ENCODE measurements at regions not wholly inside any gene's neighbourhood (a gene's known extent, or its start where the extent isn't known, plus 50 kb on each side); places are given as distances from the start of the nearest gene placed in this dataset.

DNA sequence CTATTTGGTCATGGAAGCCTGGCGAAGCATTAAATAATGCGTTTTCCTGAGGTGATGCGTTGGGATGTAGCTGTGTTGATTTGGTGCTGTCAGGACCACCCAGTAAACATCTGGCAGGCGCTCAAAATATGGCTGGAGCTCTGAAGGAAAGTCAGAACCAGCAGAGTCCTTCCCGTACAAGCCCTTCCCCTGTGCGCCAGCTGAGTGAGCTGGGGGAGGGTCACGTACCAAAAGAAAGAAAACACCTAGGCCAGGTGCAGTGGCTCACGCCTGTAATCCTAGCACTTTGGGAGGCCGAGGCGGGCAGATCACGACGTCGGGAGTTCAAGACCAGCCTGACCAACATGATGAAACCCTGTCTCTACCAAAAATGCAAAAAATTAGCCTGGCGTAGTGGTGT lies 55.6 kb upstream of the CECR2 start:
- H4K8ac ChIP-seq (ENCODE audit: extremely low read depth, insufficient read depth, low read length), result no peak overlapping the region
- no peak overlapping the region for H3K4ac ChIP-seq (replicated peaks; ENCODE audit: insufficient read length, low read depth, low read length)
- H3K79me1 ChIP-seq (ENCODE audit: low read depth, low read length), result no peaks in the 10 kb centered on the region
- H3K23me2 ChIP-seq (ENCODE audit: low read depth, low read length), result 0 out of 2 replicates have a peak, but pooled peaks cover 2% of the 10 kb centered on the region
- no peak overlapping the region for H2BK5ac ChIP-seq (ENCODE audit: low read depth, low read length)
- no peak overlapping the region for H3K4me3 ChIP-seq (ENCODE audit: extremely low read depth in 1 of 4, insufficient read depth in 2 of 4, low read depth in 3 of 4, low read length in 4 of 4)
- no peaks in the 10 kb centered on the region for H3K36me3 ChIP-seq (ENCODE audit: control insufficient read depth in 2 of 4, insufficient read depth in 4 of 4, low read length in 3 of 4)
- no peak overlapping the region for H3K23ac ChIP-seq (ENCODE audit: insufficient read length)
- no peak overlapping the region for H4K5ac ChIP-seq (ENCODE audit: insufficient read length, low read depth, low read length)
- H3K9ac ChIP-seq (replicated peaks in 1 of 4; ENCODE audit: extremely low read depth in 1 of 4, low read depth in 3 of 4, low read length in 3 of 4), result no peak overlapping the region
- no peak for FAIRE-seq
- ChIA-PET CTCF (ENCODE audit: partially characterized antibody) (interaction anchor here (0.6 to 2.8 kb wide), 4 partner anchors 41 to 250 kb away, joined by 3 to 8 read pairs (median 4); partner anchors contain the start of gene SLC25A18), POLR2A (ENCODE audit: partially characterized antibody) (no interaction called here)
- H3K27me3 ChIP-seq (replicated peaks in 1 of 4; ENCODE audit: control insufficient read depth in 3 of 4, extremely low read depth in 1 of 4, insufficient read depth in 3 of 4, low read length in 3 of 4), result no peaks in the 10 kb centered on the region
- H3K27ac ChIP-seq (ENCODE audit: low read depth, low read length), result no peak overlapping the region
- no peak overlapping the region for H4K91ac ChIP-seq (replicated peaks; ENCODE audit: insufficient read length, low read length)
- no peak overlapping the region for H3K18ac ChIP-seq (ENCODE audit: extremely low read depth, low read length)
- no peak for DNase-seq (ENCODE audit: low read depth in 1 of 2, low spot score in 2 of 2)
- no peak overlapping the region for H3K4me2 ChIP-seq (ENCODE audit: insufficient read depth in 1 of 2, low read depth in 2 of 2, low read length in 2 of 2)
- no peaks in the 10 kb centered on the region for H4K20me1 ChIP-seq (replicated peaks in 1 of 2; ENCODE audit: control insufficient read depth in 1 of 2, insufficient read depth in 2 of 2, low read length in 2 of 2)
- no peak overlapping the region for H3K56ac ChIP-seq (replicated peaks; ENCODE audit: insufficient read length, low read depth, low read length)
- no peaks in the 10 kb centered on the region for H3K79me2 ChIP-seq (ENCODE audit: control insufficient read depth in 1 of 2, insufficient read depth in 2 of 2, low read length in 2 of 2)
- H3K4me1 ChIP-seq (replicated peaks in 1 of 4; ENCODE audit: control insufficient read depth in 3 of 4, insufficient read depth in 4 of 4, low read length in 3 of 4), result no peaks in the 10 kb centered on the region
- no peak overlapping the region for H2BK15ac ChIP-seq (ENCODE audit: low read length)
- H3K9me3 ChIP-seq (ENCODE audit: insufficient read depth in 2 of 2, low read depth in 1 of 2, low read length in 1 of 2), result no peaks in the 10 kb centered on the region
- TF ChIP-seq EP300 (IDR thresholded peaks at IDR 0.05; ENCODE audit: borderline replicate concordance in 1 of 2, low read depth in 2 of 2, low read length in 2 of 2), result no peak
- no peak overlapping the region for H3K14ac ChIP-seq (ENCODE audit: insufficient read length)
- H2BK12ac ChIP-seq (ENCODE audit: low read depth, low read length), result 0 out of 2 replicates have a peak overlapping the region, but pooled peaks have one; percentile 23
- H2AK5ac ChIP-seq (ENCODE audit: low read depth, low read length), result no peak overlapping the region
- WGBS, 2 experiments (ENCODE audit: extremely low coverage in 1 of 2, insufficient coverage in 1 of 2, insufficient read length in 1 of 2, insufficient replicate concordance in 2 of 2, low coverage in 1 of 2, low lambda C conversion rate in 2 of 2, missing lambda C conversion rate in 1 of 2), result 88% methylated on average over 14 of the region's 14 CpGs; no CpG with 5 or more reads in 1 of the 2 experiments
- no peak overlapping the region for H2BK20ac ChIP-seq (ENCODE audit: low read length)
- peak overlapping the region; percentile 42; the same call in 1 of the 2 replicates for H2AFZ ChIP-seq (ENCODE audit: low read length)
- no peak overlapping the region for H2BK120ac ChIP-seq (replicated peaks; ENCODE audit: low read depth, low read length)

Measured in H1 (cell line).